Stimulated activated naive B cell treated with anti-CD40 and anti-IgM and Interleukin-4, amounts not matched to agents 10 μg/mL and 1 μg/mL and 100 μg/mL, for 72 hours (primary cell): ENCODE measurements at regions not wholly inside any gene's neighbourhood (a gene's known extent, or its start where the extent isn't known, plus 50 kb on each side); places are given as distances from the start of the nearest gene placed in this dataset.
"Not testable (repeated sequence)": the region's sequence is repeated elsewhere in the genome, so short reads cannot be mapped to it uniquely, and the experiment has no call there.

Experiments
- ATAC-seq, 2 donors: fragments of 150-1000 bp; cut with Tn5 transposase; replicated peaks; 2 replicates each; pipeline ENCODE4 v1.10.0; 2021; ENCODE audit warnings: moderate library complexity in 1 of 2
- DNase-seq: peaks from one replicate; pipeline ENCODE4 v3.0.0; 2021
- H3K27ac Mint-ChIP-seq: one replicate; pipeline ENCODE4 v1.8.0; 2022; ENCODE audit warnings: mild to moderate bottlenecking, mixed read lengths
- H3K27me3 Mint-ChIP-seq, 2 donors: one replicate each; pipeline ENCODE4 v1.8.0; 2022; ENCODE audit warnings: mixed read lengths in 2 of 2
- H3K36me3 Mint-ChIP-seq, 2 donors: one replicate each; pipeline ENCODE4 v1.8.0; 2022; ENCODE audit warnings: mixed read lengths in 2 of 2, mild to moderate bottlenecking in 1 of 2
- H3K4me1 Mint-ChIP-seq, 2 donors: one replicate each; pipeline ENCODE4 v1.8.0; 2022; ENCODE audit warnings: mixed read lengths in 2 of 2, mild to moderate bottlenecking in 1 of 2
- H3K4me3 Mint-ChIP-seq, 2 donors: one replicate each; pipeline ENCODE4 v1.8.0; 2022; ENCODE audit warnings: mild to moderate bottlenecking in 2 of 2, mixed read lengths in 2 of 2, moderate library complexity in 1 of 2
- H3K9me3 Mint-ChIP-seq, 2 donors: one replicate each; pipeline ENCODE4 v1.8.0; 2022; ENCODE audit warnings: mixed read lengths in 2 of 2, mild to moderate bottlenecking in 1 of 2

GRCh38 chr6:44044940-44045671, 82.1 kb downstream of the MRPL14 start:
- Mint-ChIP-seq H3K4me3 (no peak overlapping the region), H3K27ac (no peak overlapping the region), H3K9me3 (no peaks in the 10 kb centered on the region), H3K4me1 (peaks cover 3 to 5% of the 10 kb centered on the region in 2 donors), H3K27me3 (peaks cover 16 to 18% of the 10 kb centered on the region in 2 donors), H3K36me3 (no peaks in the 10 kb centered on the region)
- no peak for ATAC-seq
- no peak for DNase-seq

GRCh38 chr6:44044154-44044539, 83.1 kb downstream of the MRPL14 start:
- no peak overlapping the region for H3K27ac Mint-ChIP-seq
- peaks cover 19 to 20% of the 10 kb centered on the region in 2 donors for H3K27me3 Mint-ChIP-seq
- H3K4me3 Mint-ChIP-seq, result no peak overlapping the region
- H3K4me1 Mint-ChIP-seq, result peaks cover 2 to 4% of the 10 kb centered on the region in 2 donors
- ATAC-seq, result no peak
- no peaks in the 10 kb centered on the region for H3K9me3 Mint-ChIP-seq
- DNase-seq, result no peak
- H3K36me3 Mint-ChIP-seq, result no peaks in the 10 kb centered on the region

DNA sequence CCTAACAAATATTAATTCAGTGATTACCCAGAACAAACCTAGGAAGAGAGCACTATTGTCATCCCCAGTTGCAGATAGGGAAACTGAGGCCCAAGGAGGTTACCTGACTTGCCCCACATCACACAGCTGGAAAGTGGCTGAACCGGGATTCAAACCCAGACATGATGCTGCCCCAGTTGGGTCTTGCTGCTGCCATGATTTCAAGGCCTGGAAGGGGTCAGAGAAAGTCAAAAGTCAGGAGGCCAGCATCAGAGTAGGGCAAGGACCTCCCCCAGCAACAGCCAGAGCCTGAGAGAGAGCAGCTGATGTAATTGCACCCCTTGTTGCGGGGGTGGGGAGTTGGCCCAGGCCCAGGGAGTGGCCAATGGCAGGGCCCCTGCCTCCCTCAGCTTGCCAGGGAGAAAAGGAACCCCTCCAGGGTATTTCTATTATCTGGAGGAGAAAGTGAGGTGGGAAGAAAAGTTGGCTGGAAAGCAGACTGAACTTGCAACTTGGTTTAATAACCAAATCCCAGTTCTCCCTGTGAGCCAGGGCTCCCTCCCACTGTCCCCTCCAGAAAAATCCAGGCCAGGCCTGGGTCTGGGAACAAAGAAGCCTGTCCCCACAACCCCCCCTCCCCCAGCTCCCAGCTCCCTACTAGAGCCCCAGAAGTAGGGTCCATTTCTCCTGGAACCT, 83.6 kb downstream of the MRPL14 start:
- no peak for ATAC-seq
- no peak for DNase-seq
- H3K4me3 Mint-ChIP-seq, result no peak overlapping the region
- H3K36me3 Mint-ChIP-seq, result no peaks in the 10 kb centered on the region
- no peaks in the 10 kb centered on the region for H3K9me3 Mint-ChIP-seq
- H3K4me1 Mint-ChIP-seq, result no peaks in the 10 kb centered on the region
- no peak overlapping the region for H3K27ac Mint-ChIP-seq
- peaks cover 20 to 21% of the 10 kb centered on the region in 2 donors for H3K27me3 Mint-ChIP-seq

- Mint-ChIP-seq H3K4me3 (no peak overlapping the region), H3K27ac (no peak overlapping the region), H3K4me1 (no peaks in the 10 kb centered on the region), H3K27me3 (peaks cover 23 to 26% of the 10 kb centered on the region in 2 donors), H3K36me3 (no peaks in the 10 kb centered on the region), H3K9me3 (no peaks in the 10 kb centered on the region)
- DNase-seq (no peak), ATAC-seq (no peak)
Observed at GRCh38 chr6:44042989-44043478, 84.2 kb downstream of the MRPL14 start.

DNA sequence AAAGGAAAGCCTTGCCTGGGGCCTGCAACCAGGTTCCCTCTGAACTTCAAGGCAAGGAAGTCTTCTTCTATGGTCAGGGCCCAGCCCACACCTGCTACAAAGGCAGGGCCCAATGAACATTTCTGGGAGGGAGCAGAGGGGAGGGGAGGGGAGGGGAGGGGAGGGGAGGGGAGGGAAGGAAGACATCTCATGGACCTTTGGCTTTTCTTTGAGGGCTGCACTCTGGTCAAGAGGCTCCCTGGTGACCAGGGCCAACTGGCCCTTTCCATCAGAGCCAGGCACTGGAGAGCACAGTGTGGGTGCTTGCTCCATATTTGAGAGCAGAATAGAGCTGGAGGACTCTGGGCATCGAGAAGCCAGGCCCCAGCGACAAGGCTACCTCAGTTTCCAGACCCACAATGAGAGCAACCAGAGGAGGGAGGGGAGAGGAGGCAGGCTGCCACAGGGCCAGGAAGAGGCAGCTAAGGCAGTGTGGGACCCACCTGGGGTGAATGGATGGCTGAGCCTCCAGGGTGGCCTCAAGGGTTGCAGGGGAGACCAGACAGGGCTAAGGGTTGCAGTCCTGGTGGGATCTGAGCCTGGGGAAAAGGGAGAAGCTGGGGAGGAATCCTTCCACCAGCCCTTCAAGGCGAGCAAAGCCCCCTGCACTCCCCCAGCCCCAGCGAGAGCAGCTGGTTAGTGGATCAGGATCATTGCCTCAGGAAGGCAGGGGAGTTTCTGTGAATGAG, 84.8 kb downstream of the MRPL14 start:
- Mint-ChIP-seq H3K4me1 (no peaks in the 10 kb centered on the region), H3K9me3 (no peaks in the 10 kb centered on the region), H3K27me3 (peaks cover 23 to 27% of the 10 kb centered on the region in 2 donors), H3K36me3 (no peaks in the 10 kb centered on the region), H3K27ac (no peak overlapping the region), H3K4me3 (no peak overlapping the region)
- ATAC-seq (no peak), DNase-seq (no peak)

DNA sequence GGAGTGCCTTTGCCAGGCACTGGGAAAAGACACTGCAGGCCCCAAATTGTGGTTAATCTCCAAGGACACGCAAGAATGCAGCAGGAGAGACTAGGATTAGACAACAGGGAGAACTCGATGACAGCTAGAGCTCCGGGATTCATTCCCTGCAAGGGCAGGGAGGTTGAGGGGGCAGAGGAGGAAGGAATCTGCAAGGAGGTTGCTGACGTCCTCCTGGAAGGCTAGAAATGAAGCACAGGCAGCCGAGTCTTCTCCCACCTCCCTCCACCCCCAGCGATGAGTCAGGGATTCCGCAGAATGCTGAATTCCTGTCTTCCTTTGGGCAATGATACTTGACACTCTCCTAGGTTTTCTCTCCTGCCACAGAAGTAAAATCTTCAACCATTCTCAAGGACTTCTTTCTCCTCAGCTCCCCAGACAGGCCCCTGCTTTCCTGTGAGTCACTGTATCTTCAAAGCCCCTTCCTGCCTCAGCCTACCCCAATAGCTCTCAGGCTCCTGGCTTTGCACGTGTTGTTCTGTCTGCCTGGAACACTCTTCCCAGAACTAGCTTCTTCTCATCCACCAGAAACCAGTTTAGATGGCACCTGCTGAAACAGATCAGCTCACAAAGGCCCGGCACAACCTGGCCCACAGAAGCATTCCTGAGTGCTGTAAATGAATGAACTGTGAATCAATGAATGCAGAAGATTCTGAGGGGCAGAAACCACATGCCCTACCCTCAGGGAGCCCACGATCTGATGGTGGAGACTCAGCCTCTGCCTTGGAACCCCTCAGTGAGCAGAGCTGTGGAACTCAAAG, 85.6 kb downstream of the MRPL14 start:
- Mint-ChIP-seq H3K27ac (no peak overlapping the region), H3K36me3 (no peaks in the 10 kb centered on the region), H3K4me3 (no peak overlapping the region), H3K9me3 (no peaks in the 10 kb centered on the region), H3K4me1 (no peaks in the 10 kb centered on the region), H3K27me3 (peaks cover 18 to 22% of the 10 kb centered on the region in 2 donors)
- ATAC-seq (no peak), DNase-seq (no peak)

GRCh38 chr6:44040786-44041185, 86.5 kb downstream of the MRPL14 start:
- Mint-ChIP-seq H3K36me3 (no peaks in the 10 kb centered on the region), H3K9me3 (no peaks in the 10 kb centered on the region), H3K4me1 (peaks cover 1% of the 10 kb centered on the region in 2 donors), H3K27me3 (peaks cover 24 to 31% of the 10 kb centered on the region in 2 donors), H3K27ac (no peak overlapping the region), H3K4me3 (no peak overlapping the region)
- ATAC-seq (no peak), DNase-seq (no peak)

- DNase-seq (no peak), ATAC-seq (no peak)
- Mint-ChIP-seq H3K27ac (no peak overlapping the region), H3K9me3 (no peaks in the 10 kb centered on the region), H3K36me3 (no peaks in the 10 kb centered on the region), H3K27me3 (peaks cover 29 to 38% of the 10 kb centered on the region in 2 donors), H3K4me1 (peaks cover 4 to 8% of the 10 kb centered on the region in 2 donors), H3K4me3 (no peak overlapping the region)
Observed at GRCh38 chr6:44039839-44040350, 87.4 kb downstream of the MRPL14 start.

- peaks cover 32 to 44% of the 10 kb centered on the region in 2 donors for H3K27me3 Mint-ChIP-seq
- ATAC-seq (no peak), DNase-seq (no peak)
- no peaks in the 10 kb centered on the region for H3K9me3 Mint-ChIP-seq
- H3K4me3 Mint-ChIP-seq, result no peak overlapping the region
- peaks cover 4 to 11% of the 10 kb centered on the region in 2 donors for H3K4me1 Mint-ChIP-seq
- no peaks in the 10 kb centered on the region for H3K36me3 Mint-ChIP-seq
- no peak overlapping the region for H3K27ac Mint-ChIP-seq
Observed at GRCh38 chr6:44039191-44039719, 88.0 kb downstream of the MRPL14 start.

GRCh38 chr6:44038543-44039065, 88.6 kb downstream of the MRPL14 start:
- no peak for DNase-seq
- peaks cover 32 to 44% of the 10 kb centered on the region in 2 donors for H3K27me3 Mint-ChIP-seq
- no peaks in the 10 kb centered on the region for H3K36me3 Mint-ChIP-seq

GRCh38 chr6:44037847-44038542, 89.3 kb downstream of the MRPL14 start:
- Mint-ChIP-seq H3K4me1 (peaks cover 4 to 11% of the 10 kb centered on the region in 2 donors), H3K27ac (no peak overlapping the region), H3K36me3 (no peaks in the 10 kb centered on the region), H3K4me3 (no peak overlapping the region), H3K9me3 (no peaks in the 10 kb centered on the region), H3K27me3 (peaks cover 32 to 44% of the 10 kb centered on the region in 2 donors)
- DNase-seq, result no peak
- ATAC-seq, result no peak

More at GRCh38 chr6:44038543-44039065, 88.6 kb downstream of the MRPL14 start:
- no peaks in the 10 kb centered on the region for H3K9me3 Mint-ChIP-seq
- ATAC-seq, result no peak
- H3K27ac Mint-ChIP-seq, result no peak overlapping the region
- peaks cover 4 to 11% of the 10 kb centered on the region in 2 donors for H3K4me1 Mint-ChIP-seq
- no peak overlapping the region for H3K4me3 Mint-ChIP-seq

GRCh38 chr6:44037276-44037675, 90.0 kb downstream of the MRPL14 start:
- H3K27me3 Mint-ChIP-seq, result peaks cover 32 to 44% of the 10 kb centered on the region in 2 donors
- not testable (repeated sequence) for ATAC-seq, H3K27ac Mint-ChIP-seq, H3K36me3 Mint-ChIP-seq, DNase-seq, H3K4me3 Mint-ChIP-seq, H3K9me3 Mint-ChIP-seq
- peaks cover 4 to 11% of the 10 kb centered on the region in 2 donors for H3K4me1 Mint-ChIP-seq

DNA sequence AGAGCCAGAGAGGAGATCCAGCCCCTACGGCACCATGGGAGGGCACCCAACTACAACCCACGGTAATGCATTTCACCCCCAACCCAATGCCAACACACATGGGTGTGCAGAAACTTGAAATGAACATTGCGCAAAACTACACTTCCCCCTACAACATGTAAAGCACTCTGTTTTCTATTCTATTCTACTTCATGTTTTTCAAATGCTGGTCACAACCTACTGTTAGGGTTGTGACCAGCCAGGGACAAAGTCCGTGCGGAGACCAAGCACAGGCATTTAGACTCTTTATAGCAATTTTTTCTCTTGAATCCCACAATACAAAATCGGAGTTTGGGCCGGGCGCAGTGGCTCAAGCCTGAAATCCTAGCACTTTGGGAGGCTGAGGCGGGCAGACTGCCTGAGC, 90.6 kb downstream of the MRPL14 start:
- ATAC-seq (no peak), DNase-seq (no peak)
- Mint-ChIP-seq H3K36me3 (no peaks in the 10 kb centered on the region), H3K4me3 (no peak overlapping the region), H3K27ac (no peak overlapping the region), H3K9me3 (no peaks in the 10 kb centered on the region), H3K27me3 (peaks cover 32 to 44% of the 10 kb centered on the region in 2 donors), H3K4me1 (peaks cover 4 to 11% of the 10 kb centered on the region in 2 donors)
